HEK293 (cell line): ENCODE measurements at regions not wholly inside any gene's neighbourhood (a gene's known extent, or its start where the extent isn't known, plus 50 kb on each side); places are given as distances from the start of the nearest gene placed in this dataset.

Source experiments
- CTCF ChIA-PET: fragments of 350-600 bp; formaldehyde crosslinking; extraction: SDS; loops from one replicate; lab custom pipeline; 2021; ENCODE audit warnings: antibody characterized with exemption; lab: Yijun Ruan, JAX
- POLR2A ChIA-PET: fragments of 300-600 bp; formaldehyde crosslinking; extraction: SDS; loops from one replicate; lab custom pipeline; 2020; ENCODE audit warnings: antibody characterized with exemption, inconsistent platforms; lab: Yijun Ruan, JAX
- H3K27ac ChIP-seq: fragments of 200-500 bp; sonication (Bioruptor generic); 2 replicates; pipeline ENCODE4 v1.5.1; 2014; ENCODE audit warnings: low read depth, low read length, control low read depth, inconsistent platforms; ENCODE audit errors: extremely low read depth
- H3K36me3 ChIP-seq, 2 experiments: fragments of 200-500 bp in 1 of 2; sonication (Bioruptor generic) in 1 of 2; 1 replicate in 1 of 2; 2 replicates in 1 of 2; pipeline ENCODE4 v1.5.1; 2014 to 2017; ENCODE audit warnings: inconsistent platforms in 2 of 2, low read length in 2 of 2; ENCODE audit not compliant: control insufficient read depth in 2 of 2, insufficient read depth in 1 of 2
- H3K4me1 ChIP-seq: fragments of 200-500 bp; sonication (Bioruptor generic); 2 replicates; pipeline ENCODE4 v1.5.1; 2014; ENCODE audit warnings: mild to moderate bottlenecking, low read length, inconsistent platforms; ENCODE audit not compliant: control insufficient read depth, insufficient read depth
- H3K4me3 ChIP-seq: 2 replicates; pipeline ENCODE4 v1.5.1; 2011; ENCODE audit warnings: low read depth, mild to moderate bottlenecking, control low read depth, low read length, moderate library complexity
- H3K9me3 ChIP-seq: fragments of 200-500 bp; sonication (Bioruptor generic); 2 replicates; pipeline ENCODE4 v1.5.1; 2014; ENCODE audit warnings: low read depth, low read length, inconsistent platforms; ENCODE audit not compliant: control insufficient read depth, insufficient read depth
- HOXA7 ChIP-seq: sonication (generic); formaldehyde crosslinking; IDR thresholded peaks from 2 replicates; pipeline ENCODE4 v1.8.1; 2022; ENCODE audit warnings: missing genetic modification reagents, borderline replicate concordance
- IKZF3 ChIP-seq: fragments of 450-650 bp; IDR thresholded peaks from 2 replicates; pipeline ENCODE4 v1.5.0; 2018; ENCODE audit warnings: missing biosample characterization, mild to moderate bottlenecking, missing genetic modification characterization, moderate library complexity
- RBAK ChIP-seq: fragments of 450-650 bp; formaldehyde crosslinking; IDR thresholded peaks from 2 replicates; pipeline ENCODE4 v1.5.1; 2016; ENCODE audit warnings: missing biosample characterization, missing genetic modification characterization
- SCRT1 ChIP-seq: fragments of 450-650 bp; formaldehyde crosslinking; IDR thresholded peaks from 2 replicates; pipeline ENCODE4 v1.5.1; 2016; ENCODE audit warnings: missing biosample characterization, missing genetic modification characterization, borderline replicate concordance
- TRIM28 ChIP-seq: IDR thresholded peaks from 2 replicates; pipeline ENCODE4 v1.6.1; 2011; ENCODE audit warnings: low read length, control low read depth, borderline replicate concordance
- ZBTB10 ChIP-seq: fragments of 450-650 bp; formaldehyde crosslinking; IDR thresholded peaks from 2 replicates; pipeline ENCODE4 v1.5.1; 2016; ENCODE audit warnings: missing biosample characterization, missing genetic modification characterization
- ZBTB8A ChIP-seq: fragments of 450-650 bp; formaldehyde crosslinking; IDR thresholded peaks from 2 replicates; pipeline ENCODE4 v1.5.1; 2016; ENCODE audit warnings: missing biosample characterization, missing genetic modification characterization
- ZNF2 ChIP-seq: fragments of 450-650 bp; formaldehyde crosslinking; IDR thresholded peaks from 2 replicates; pipeline ENCODE4 v1.5.1; 2016; ENCODE audit warnings: missing biosample characterization, missing genetic modification characterization
- ZNF202 ChIP-seq: fragments of 450-650 bp; formaldehyde crosslinking; IDR thresholded peaks from 2 replicates; pipeline ENCODE4 v1.5.1; 2016; ENCODE audit warnings: missing biosample characterization, missing genetic modification characterization, borderline replicate concordance
- ZNF426 ChIP-seq: fragments of 450-650 bp; formaldehyde crosslinking; IDR thresholded peaks from 2 replicates; pipeline ENCODE4 v1.5.1; 2017; ENCODE audit warnings: missing biosample characterization, missing genetic modification characterization, mild to moderate bottlenecking, inconsistent platforms, moderate library complexity
- ZNF521 ChIP-seq: fragments of 450-650 bp; formaldehyde crosslinking; IDR thresholded peaks from 2 replicates; pipeline ENCODE4 v1.5.1; 2017; ENCODE audit warnings: missing biosample characterization, mild to moderate bottlenecking, missing genetic modification characterization
- ZNF677 ChIP-seq: fragments of 450-650 bp; IDR thresholded peaks from 2 replicates; pipeline ENCODE4 v1.5.0; 2018; ENCODE audit warnings: missing biosample characterization, mild to moderate bottlenecking, missing genetic modification characterization, moderate library complexity
- ZNF768 ChIP-seq: fragments of 450-650 bp; formaldehyde crosslinking; IDR thresholded peaks from 2 replicates; pipeline ENCODE4 v1.5.1; 2018; ENCODE audit warnings: missing biosample characterization, mild to moderate bottlenecking, missing genetic modification characterization
- ZNF792 ChIP-seq: fragments of 450-650 bp; formaldehyde crosslinking; IDR thresholded peaks from 2 replicates; pipeline ENCODE4 v1.5.1; 2016; ENCODE audit warnings: missing biosample characterization, missing genetic modification characterization
- ZNF837 ChIP-seq: fragments of 450-650 bp; formaldehyde crosslinking; IDR thresholded peaks from 2 replicates; pipeline ENCODE4 v1.5.1; 2016; ENCODE audit warnings: missing biosample characterization, missing genetic modification characterization
- TF ChIP-seq, protein P1 (sequence below): fragments of 450-650 bp; formaldehyde crosslinking; IDR thresholded peaks from 2 replicates; pipeline ENCODE4 v1.5.1; 2016; ENCODE audit warnings: missing biosample characterization, missing genetic modification characterization

- POLR2A ChIA-PET: no interaction called here
- Histone ChIP-seq H3K27ac (no peak overlapping the region), H3K36me3 (no peaks in the 10 kb centered on the region), H3K4me1 (no peaks in the 10 kb centered on the region), H3K9me3 (no peaks in the 10 kb centered on the region), H3K4me3 (no peak overlapping the region)
- no peak for TF ChIP-seq RBAK (tag by site-specific recombination)
- no peak for TF ChIP-seq ZNF521 (tag by site-specific recombination)
- no peak for TF ChIP-seq HOXA7 (CRISPR knock-in tag)
- TF ChIP-seq ZNF792 (tag by site-specific recombination): no peak
- TF ChIP-seq ZBTB10 (tag by site-specific recombination): no peak
- no peak for TF ChIP-seq ZNF2 (tag by site-specific recombination)
- no peak for TF ChIP-seq SCRT1 (tag by site-specific recombination)
- no peak for TF ChIP-seq ZNF202 (tag by site-specific recombination)
- CTCF ChIA-PET: no interaction called here
Measured at GRCh38 chr6:86820750-86821149, 116.6 kb upstream of the HTR1E start.

DNA sequence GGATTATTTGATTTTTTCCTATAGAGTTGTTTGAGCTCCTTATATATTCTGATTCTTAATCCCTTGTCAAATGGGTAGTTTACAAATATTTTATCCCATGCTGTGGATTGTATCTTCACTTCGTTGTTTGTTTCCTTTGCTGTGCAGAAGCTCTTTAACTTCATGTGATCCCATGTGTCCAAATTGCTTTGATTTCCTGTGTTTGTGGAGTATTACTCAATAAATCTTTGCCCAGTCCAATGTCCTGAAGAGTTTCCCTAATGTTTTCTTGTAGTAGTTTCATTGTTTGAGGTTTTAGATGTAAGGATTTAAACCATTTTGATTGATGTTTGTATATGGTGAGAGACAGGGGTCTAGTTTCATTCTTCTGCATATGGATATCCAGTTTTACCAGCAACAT is 143.7 kb upstream of the HTR1E start:
- POLR2A ChIA-PET: no interaction called here
- TF ChIP-seq, protein P1, sequence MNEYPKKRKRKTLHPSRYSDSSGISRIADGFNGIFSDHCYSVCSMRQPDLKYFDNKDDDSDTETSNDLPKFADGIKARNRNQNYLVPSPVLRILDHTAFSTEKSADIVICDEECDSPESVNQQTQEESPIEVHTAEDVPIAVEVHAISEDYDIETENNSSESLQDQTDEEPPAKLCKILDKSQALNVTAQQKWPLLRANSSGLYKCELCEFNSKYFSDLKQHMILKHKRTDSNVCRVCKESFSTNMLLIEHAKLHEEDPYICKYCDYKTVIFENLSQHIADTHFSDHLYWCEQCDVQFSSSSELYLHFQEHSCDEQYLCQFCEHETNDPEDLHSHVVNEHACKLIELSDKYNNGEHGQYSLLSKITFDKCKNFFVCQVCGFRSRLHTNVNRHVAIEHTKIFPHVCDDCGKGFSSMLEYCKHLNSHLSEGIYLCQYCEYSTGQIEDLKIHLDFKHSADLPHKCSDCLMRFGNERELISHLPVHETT (tag by site-specific recombination): no peak
- TF ChIP-seq ZNF426 (tag by site-specific recombination): no peak
- TF ChIP-seq ZNF837 (tag by site-specific recombination): no peak
- TF ChIP-seq, all 188 proteins: peak for 0
- CTCF ChIA-PET: interaction anchor here (0.6 kb wide), 1 partner anchor 548 kb away, joined by 3 read pairs; no protein-coding TSS in a partner anchor

GRCh38 chr6:86791476-86791875 is 145.9 kb upstream of the HTR1E start:
- Histone ChIP-seq H3K27ac (no peak overlapping the region), H3K4me1 (no peaks in the 10 kb centered on the region), H3K36me3 (no peaks in the 10 kb centered on the region)
- CTCF ChIA-PET: no interaction called here
- POLR2A ChIA-PET: no interaction called here
- no peak for TF ChIP-seq ZNF677
- TF ChIP-seq ZBTB8A (tag by site-specific recombination): no peak
- no peak for TF ChIP-seq IKZF3
- no peak for TF ChIP-seq TRIM28
- no peak for TF ChIP-seq ZNF768
- TF ChIP-seq, all 188 proteins: peak for 0
- Histone ChIP-seq H3K4me3 (no peak overlapping the region), H3K9me3 (no peaks in the 10 kb centered on the region)

More for the DNA sequence above, 143.7 kb upstream of the HTR1E start:
- H3K36me3 ChIP-seq: no peaks in the 10 kb centered on the region
- no peak overlapping the region for H3K27ac ChIP-seq
- no peak overlapping the region for H3K4me3 ChIP-seq
- H3K4me1 ChIP-seq: no peaks in the 10 kb centered on the region
- no peaks in the 10 kb centered on the region for H3K9me3 ChIP-seq
